ENCODE measurements at regions not wholly inside any gene's neighbourhood (a gene's known extent, or its start where the extent isn't known, plus 50 kb on each side); places are given as distances from the start of the nearest gene placed in this dataset.

GRCh38 chr10:3963191-3963673 lies 178.2 kb upstream of the KLF6 start:
- TF ChIP-seq CTCF (conservative IDR thresholded peaks at IDR 0.05) (no peak), EZH2 (IDR thresholded peaks at IDR 0.05; ENCODE audit: low read depth) (no peak)
